Activated CD8-positive, alpha-beta T cell treated with anti-CD3 and anti-CD28 coated beads for 36 hours (primary cell): ENCODE measurements at regions not wholly inside any gene's neighbourhood (a gene's known extent, or its start where the extent isn't known, plus 50 kb on each side); places are given as distances from the start of the nearest gene placed in this dataset.
"Not testable (repeated sequence)": the region's sequence is repeated elsewhere in the genome, so short reads cannot be mapped to it uniquely, and the experiment has no call there.

ENCODE experiments used
- ATAC-seq: fragments of 200-7000 bp; cut with Tn5 transposase; one replicate; pipeline ENCODE4 v1.10.0; 2021; ENCODE audit warnings: mild to moderate bottlenecking, moderate library complexity
- CTCF ChIA-PET: fragments of 350-600 bp; sonication (Branson Sonifier 250); formaldehyde crosslinking; loops from one replicate; lab custom pipeline; 2021; ENCODE audit warnings: antibody characterized with exemption; lab: Charles Lee
- POLR2A ChIA-PET: fragments of 350-600 bp; sonication (Branson Sonifier 250); formaldehyde crosslinking; loops from one replicate; lab custom pipeline; 2021; ENCODE audit warnings: antibody characterized with exemption; lab: Charles Lee
- DNase-seq: peaks from one replicate; pipeline ENCODE4 v3.0.0-alpha.2; 2020
- H3K27ac Mint-ChIP-seq: one replicate; pipeline ENCODE4 v1.8.0; 2021; ENCODE audit warnings: mild to moderate bottlenecking, mixed read lengths
- H3K27me3 Mint-ChIP-seq: one replicate; pipeline ENCODE4 v1.8.0; 2021; ENCODE audit warnings: mixed read lengths
- H3K36me3 Mint-ChIP-seq: one replicate; pipeline ENCODE4 v1.8.0; 2021; ENCODE audit warnings: low read depth, mixed read lengths
- H3K4me1 Mint-ChIP-seq: one replicate; pipeline ENCODE4 v1.8.0; 2021; ENCODE audit warnings: low read depth, mixed read lengths
- H3K4me3 Mint-ChIP-seq: one replicate; pipeline ENCODE4 v1.8.0; 2021; ENCODE audit warnings: mild to moderate bottlenecking, moderate library complexity, mixed read lengths
- H3K9me3 Mint-ChIP-seq: one replicate; pipeline ENCODE4 v1.8.0; 2021; ENCODE audit warnings: mixed read lengths
- intact Hi-C: fragments of 100-400 bp; cut with micrococcal nuclease; formaldehyde crosslinking; loops from one replicate; pipeline ENCODE4 v1.10.0; 2022
- TF ChIP-seq, protein P1 (sequence below): fragments of 200-600 bp; IDR thresholded peaks from one replicate; pipeline ENCODE4 v1.8.0; 2022; ENCODE audit warnings: antibody characterized with exemption, mild to moderate bottlenecking

DNA sequence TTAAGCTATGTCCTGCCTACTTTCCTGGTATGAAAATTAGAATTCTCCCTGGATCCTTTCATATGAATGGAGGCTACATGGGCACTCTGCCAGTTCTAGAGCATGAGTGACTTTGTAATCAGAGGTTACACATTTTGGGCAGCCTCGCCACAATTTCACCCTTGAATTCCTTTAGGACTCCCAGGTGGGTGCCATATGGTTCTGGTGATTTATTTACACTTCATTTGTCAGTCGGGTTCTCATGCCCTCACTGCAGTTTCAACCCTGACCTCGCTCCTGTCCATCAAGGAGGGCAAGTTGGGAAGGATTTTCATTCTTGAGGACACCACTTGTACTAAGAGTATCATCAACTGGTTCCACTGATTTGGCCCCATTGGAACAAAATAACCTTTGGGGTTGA, 83.2 kb upstream of the ROPN1 start:
- peaks cover 12% of the 10 kb centered on the region for H3K27me3 Mint-ChIP-seq
- H3K4me3 Mint-ChIP-seq, H3K27ac Mint-ChIP-seq, DNase-seq, POLR2A ChIA-PET, H3K36me3 Mint-ChIP-seq, ATAC-seq, H3K4me1 Mint-ChIP-seq, H3K9me3 Mint-ChIP-seq: not testable (repeated sequence)
- CTCF ChIA-PET: interaction anchor here (1.4 kb wide), 1 partner anchor 42 kb away, joined by 4 read pairs; the partner anchor contains the start of gene KALRN
- intact Hi-C loops: loop anchor here (5.0 kb wide), 1 partner anchor 58 kb away; no protein-coding TSS in a partner anchor

DNA sequence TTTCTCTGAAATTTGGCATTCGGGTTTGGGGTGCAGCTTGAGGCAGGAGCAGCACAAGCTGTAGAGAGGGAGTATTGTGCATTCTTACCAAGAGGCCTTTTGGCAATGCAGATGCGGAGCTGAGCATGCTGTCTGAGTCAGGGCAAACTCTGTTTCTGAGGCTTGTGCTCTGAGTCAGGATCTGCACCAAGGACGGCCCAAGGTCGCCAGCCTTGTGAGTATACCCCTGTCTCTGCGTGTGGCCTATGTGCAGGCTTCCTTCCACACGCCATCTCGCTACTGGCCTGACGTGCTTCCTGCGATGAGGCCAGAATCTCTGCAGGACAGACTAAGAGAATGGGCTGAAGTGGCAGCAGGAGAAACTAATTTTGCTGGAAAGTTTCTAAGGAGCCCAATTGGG, 83.8 kb upstream of the ROPN1 start:
- intact Hi-C loops: loop anchor here (5.0 kb wide), 1 partner anchor 58 kb away; no protein-coding TSS in a partner anchor
- H3K9me3 Mint-ChIP-seq: no peaks in the 10 kb centered on the region
- DNase-seq: no peak
- no peaks in the 10 kb centered on the region for H3K36me3 Mint-ChIP-seq
- no peaks in the 10 kb centered on the region for H3K4me1 Mint-ChIP-seq
- H3K4me3 Mint-ChIP-seq: no peak overlapping the region
- POLR2A ChIA-PET: no interaction called here
- H3K27me3 Mint-ChIP-seq: peaks cover 11% of the 10 kb centered on the region
- no peak for ATAC-seq
- TF ChIP-seq, protein P1, sequence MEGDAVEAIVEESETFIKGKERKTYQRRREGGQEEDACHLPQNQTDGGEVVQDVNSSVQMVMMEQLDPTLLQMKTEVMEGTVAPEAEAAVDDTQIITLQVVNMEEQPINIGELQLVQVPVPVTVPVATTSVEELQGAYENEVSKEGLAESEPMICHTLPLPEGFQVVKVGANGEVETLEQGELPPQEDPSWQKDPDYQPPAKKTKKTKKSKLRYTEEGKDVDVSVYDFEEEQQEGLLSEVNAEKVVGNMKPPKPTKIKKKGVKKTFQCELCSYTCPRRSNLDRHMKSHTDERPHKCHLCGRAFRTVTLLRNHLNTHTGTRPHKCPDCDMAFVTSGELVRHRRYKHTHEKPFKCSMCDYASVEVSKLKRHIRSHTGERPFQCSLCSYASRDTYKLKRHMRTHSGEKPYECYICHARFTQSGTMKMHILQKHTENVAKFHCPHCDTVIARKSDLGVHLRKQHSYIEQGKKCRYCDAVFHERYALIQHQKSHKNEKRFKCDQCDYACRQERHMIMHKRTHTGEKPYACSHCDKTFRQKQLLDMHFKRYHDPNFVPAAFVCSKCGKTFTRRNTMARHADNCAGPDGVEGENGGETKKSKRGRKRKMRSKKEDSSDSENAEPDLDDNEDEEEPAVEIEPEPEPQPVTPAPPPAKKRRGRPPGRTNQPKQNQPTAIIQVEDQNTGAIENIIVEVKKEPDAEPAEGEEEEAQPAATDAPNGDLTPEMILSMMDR: no peak
- H3K27ac Mint-ChIP-seq: no peak overlapping the region
- CTCF ChIA-PET: interaction anchor here (2.0 kb wide), 1 partner anchor 13 kb away, joined by 5 read pairs; no protein-coding TSS in a partner anchor

GRCh38 chr3:124076235-124076634, 84.3 kb upstream of the ROPN1 start:
- peaks cover 11% of the 10 kb centered on the region for H3K27me3 Mint-ChIP-seq
- ATAC-seq: no peak
- POLR2A ChIA-PET: no interaction called here
- H3K9me3 Mint-ChIP-seq: no peaks in the 10 kb centered on the region
- TF ChIP-seq, protein P1: no peak
- H3K36me3 Mint-ChIP-seq: no peaks in the 10 kb centered on the region
- intact Hi-C loops: loop anchor here (5.0 kb wide), 1 partner anchor 59 kb away; no protein-coding TSS in a partner anchor
- no peak for DNase-seq
- no peaks in the 10 kb centered on the region for H3K4me1 Mint-ChIP-seq
- CTCF ChIA-PET: interaction anchor here (2.0 kb wide), 1 partner anchor 13 kb away, joined by 5 read pairs; no protein-coding TSS in a partner anchor
- no peak overlapping the region for H3K27ac Mint-ChIP-seq
- H3K4me3 Mint-ChIP-seq: no peak overlapping the region

- no peaks in the 10 kb centered on the region for H3K4me1 Mint-ChIP-seq
- no peaks in the 10 kb centered on the region for H3K9me3 Mint-ChIP-seq
- no peak overlapping the region for H3K4me3 Mint-ChIP-seq
- ChIA-PET POLR2A (no interaction called here), CTCF (interaction anchor here (0.7 to 2.5 kb wide), 18 partner anchors 9 to 427 kb away, joined by 3 to 23 read pairs (median 4); partner anchors contain the start of gene KALRN)
- no peaks in the 10 kb centered on the region for H3K36me3 Mint-ChIP-seq
- TF ChIP-seq, protein P1: peak; percentile 66
- H3K27ac Mint-ChIP-seq: no peak overlapping the region
- intact Hi-C loops: loop anchor here (5.0 kb wide), 1 partner anchor 62 kb away; no protein-coding TSS in a partner anchor
- H3K27me3 Mint-ChIP-seq: peaks cover 11% of the 10 kb centered on the region
- peak; percentile 37 for DNase-seq
- ATAC-seq: no peak
Measured at GRCh38 chr3:124078953-124079911, 87.3 kb upstream of the ROPN1 start.

- ChIA-PET CTCF (interaction anchor here (0.7 to 2.5 kb wide), 18 partner anchors 10 to 427 kb away, joined by 3 to 23 read pairs (median 4); partner anchors contain the start of gene KALRN), POLR2A (no interaction called here)
- TF ChIP-seq, protein P1: no peak
- intact Hi-C loops: loop anchor here (5.0 kb wide), 1 partner anchor 63 kb away; no protein-coding TSS in a partner anchor
- Mint-ChIP-seq H3K4me3 (no peak overlapping the region), H3K27me3 (peaks cover 11% of the 10 kb centered on the region), H3K4me1 (no peaks in the 10 kb centered on the region), H3K27ac (no peak overlapping the region), H3K36me3 (no peaks in the 10 kb centered on the region), H3K9me3 (no peaks in the 10 kb centered on the region)
- ATAC-seq (no peak), DNase-seq (no peak)
Measured at GRCh38 chr3:124079912-124080276, 88.0 kb upstream of the ROPN1 start.
